ENCODE measurements at regions not wholly inside any gene's neighbourhood (a gene's known extent, or its start where the extent isn't known, plus 50 kb on each side); places are given as distances from the start of the nearest gene placed in this dataset.

DNA sequence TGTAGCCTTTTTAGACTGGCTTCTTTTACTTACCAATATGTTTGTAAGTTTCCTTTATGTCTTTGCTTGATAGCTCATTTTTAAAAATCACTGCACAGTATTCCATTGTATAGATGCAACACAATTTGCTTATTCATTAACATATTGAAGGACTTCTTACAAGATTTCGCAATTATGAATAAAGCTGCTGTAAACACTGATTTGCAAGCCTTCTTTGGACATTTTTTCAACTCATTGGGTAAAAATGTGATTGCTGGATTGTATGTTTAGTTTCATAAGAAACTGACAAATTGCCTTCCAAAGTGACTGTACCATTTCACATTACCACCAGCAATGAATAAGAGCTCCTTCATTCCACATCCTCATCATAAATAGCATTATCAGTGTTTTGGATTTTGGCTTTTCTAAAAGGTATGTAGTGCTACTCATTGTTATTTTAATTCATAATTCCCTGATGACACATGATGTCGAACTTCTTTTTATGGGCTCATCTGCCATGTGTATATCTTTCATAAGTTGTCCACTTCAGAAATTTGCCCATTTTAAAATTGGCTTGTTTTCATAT, 80.7 kb downstream of the TFAP2B start:
- TF ChIP-seq, protein P1, sequence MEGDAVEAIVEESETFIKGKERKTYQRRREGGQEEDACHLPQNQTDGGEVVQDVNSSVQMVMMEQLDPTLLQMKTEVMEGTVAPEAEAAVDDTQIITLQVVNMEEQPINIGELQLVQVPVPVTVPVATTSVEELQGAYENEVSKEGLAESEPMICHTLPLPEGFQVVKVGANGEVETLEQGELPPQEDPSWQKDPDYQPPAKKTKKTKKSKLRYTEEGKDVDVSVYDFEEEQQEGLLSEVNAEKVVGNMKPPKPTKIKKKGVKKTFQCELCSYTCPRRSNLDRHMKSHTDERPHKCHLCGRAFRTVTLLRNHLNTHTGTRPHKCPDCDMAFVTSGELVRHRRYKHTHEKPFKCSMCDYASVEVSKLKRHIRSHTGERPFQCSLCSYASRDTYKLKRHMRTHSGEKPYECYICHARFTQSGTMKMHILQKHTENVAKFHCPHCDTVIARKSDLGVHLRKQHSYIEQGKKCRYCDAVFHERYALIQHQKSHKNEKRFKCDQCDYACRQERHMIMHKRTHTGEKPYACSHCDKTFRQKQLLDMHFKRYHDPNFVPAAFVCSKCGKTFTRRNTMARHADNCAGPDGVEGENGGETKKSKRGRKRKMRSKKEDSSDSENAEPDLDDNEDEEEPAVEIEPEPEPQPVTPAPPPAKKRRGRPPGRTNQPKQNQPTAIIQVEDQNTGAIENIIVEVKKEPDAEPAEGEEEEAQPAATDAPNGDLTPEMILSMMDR (IDR thresholded peaks at IDR 0.05), result no peak
- TF ChIP-seq POLR2A (IDR thresholded peaks at IDR 0.05) (no peak), EP300 (IDR thresholded peaks at IDR 0.05) (no peak)

All from stomach (tissue), 4 donors.